Testis (tissue), 2 donors: ENCODE measurements at regions not wholly inside any gene's neighbourhood (a gene's known extent, or its start where the extent isn't known, plus 50 kb on each side); places are given as distances from the start of the nearest gene placed in this dataset.

Experiments used
- POLR2A ChIP-seq: fragments of 450-650 bp; IDR thresholded peaks from one replicate; pipeline ENCODE4 v1.6.1; 2017; ENCODE audit warnings: antibody characterized with exemption, mild to moderate bottlenecking, moderate library complexity
- TF ChIP-seq, protein P1 (sequence below), 3 experiments: fragments of 450-650 bp in 2 of 3; fragments of 200-600 bp in 1 of 3; sonication (generic) in 1 of 3; IDR thresholded peaks; one replicate each; pipeline ENCODE4 v1.5.1; 2016 to 2019; ENCODE audit warnings: antibody characterized with exemption in 3 of 3, mild to moderate bottlenecking in 2 of 3, moderate library complexity in 1 of 3

GRCh38 chr9:84393266-84393950 lies 52.9 kb upstream of the SLC28A3 start:
- no peak for TF ChIP-seq POLR2A
- TF ChIP-seq, protein P1, sequence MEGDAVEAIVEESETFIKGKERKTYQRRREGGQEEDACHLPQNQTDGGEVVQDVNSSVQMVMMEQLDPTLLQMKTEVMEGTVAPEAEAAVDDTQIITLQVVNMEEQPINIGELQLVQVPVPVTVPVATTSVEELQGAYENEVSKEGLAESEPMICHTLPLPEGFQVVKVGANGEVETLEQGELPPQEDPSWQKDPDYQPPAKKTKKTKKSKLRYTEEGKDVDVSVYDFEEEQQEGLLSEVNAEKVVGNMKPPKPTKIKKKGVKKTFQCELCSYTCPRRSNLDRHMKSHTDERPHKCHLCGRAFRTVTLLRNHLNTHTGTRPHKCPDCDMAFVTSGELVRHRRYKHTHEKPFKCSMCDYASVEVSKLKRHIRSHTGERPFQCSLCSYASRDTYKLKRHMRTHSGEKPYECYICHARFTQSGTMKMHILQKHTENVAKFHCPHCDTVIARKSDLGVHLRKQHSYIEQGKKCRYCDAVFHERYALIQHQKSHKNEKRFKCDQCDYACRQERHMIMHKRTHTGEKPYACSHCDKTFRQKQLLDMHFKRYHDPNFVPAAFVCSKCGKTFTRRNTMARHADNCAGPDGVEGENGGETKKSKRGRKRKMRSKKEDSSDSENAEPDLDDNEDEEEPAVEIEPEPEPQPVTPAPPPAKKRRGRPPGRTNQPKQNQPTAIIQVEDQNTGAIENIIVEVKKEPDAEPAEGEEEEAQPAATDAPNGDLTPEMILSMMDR (IDR thresholded peaks at IDR 0.05), result no peak
